HFFc6 (cell line): ENCODE measurements at regions not wholly inside any gene's neighbourhood (a gene's known extent, or its start where the extent isn't known, plus 50 kb on each side); places are given as distances from the start of the nearest gene placed in this dataset.

ENCODE experiments used
- DNase-seq: peaks from one replicate; pipeline ENCODE4 v3.0.0-alpha.2; 2018
- H3K27ac Mint-ChIP-seq: 2 replicates; pipeline ENCODE4 v1.8.0; 2020; ENCODE audit warnings: mild to moderate bottlenecking, mixed read lengths
- H3K27me3 Mint-ChIP-seq: 2 replicates; pipeline ENCODE4 v1.8.0; 2021; ENCODE audit warnings: mild to moderate bottlenecking, moderate library complexity, mixed read lengths; ENCODE audit not compliant: insufficient read depth
- H3K36me3 Mint-ChIP-seq: 2 replicates; pipeline ENCODE4 v1.8.0; 2021; ENCODE audit warnings: low read depth, mixed read lengths
- H3K4me1 Mint-ChIP-seq: 2 replicates; pipeline ENCODE4 v1.8.0; 2020; ENCODE audit warnings: low read depth, mixed read lengths
- H3K4me3 Mint-ChIP-seq: 2 replicates; pipeline ENCODE4 v1.8.0; 2020; ENCODE audit warnings: mild to moderate bottlenecking, moderate library complexity, mixed read lengths
- H3K9me3 Mint-ChIP-seq: 2 replicates; pipeline ENCODE4 v1.8.0; 2020; ENCODE audit warnings: mild to moderate bottlenecking, mixed read lengths
- CTCF ChIP-seq: fragments of 200-600 bp; sonication (generic); IDR thresholded peaks from 2 replicates; pipeline ENCODE4 v1.5.0; 2021; ENCODE audit warnings: antibody characterized with exemption, mild to moderate bottlenecking

GRCh38 chr11:101362643-101363042, 221.2 kb downstream of the TRPC6 start:
- DNase-seq = no peak
- Mint-ChIP-seq H3K4me3 (no peak overlapping the region), H3K27ac (no peak overlapping the region), H3K36me3 (no peaks in the 10 kb centered on the region; the same call in 1 of the 2 replicates), H3K9me3 (peaks cover 47% of the 10 kb centered on the region), H3K27me3 (no peaks in the 10 kb centered on the region; the same call in 1 of the 2 replicates), H3K4me1 (no peaks in the 10 kb centered on the region)
- no peak for TF ChIP-seq CTCF

- H3K4me3 Mint-ChIP-seq = no peak overlapping the region
- H3K27ac Mint-ChIP-seq = no peak overlapping the region
- no peaks in the 10 kb centered on the region for H3K4me1 Mint-ChIP-seq
- no peak for TF ChIP-seq CTCF
- no peaks in the 10 kb centered on the region for H3K36me3 Mint-ChIP-seq
- H3K27me3 Mint-ChIP-seq = peaks cover 1% of the 10 kb centered on the region; the same call in 1 of the 2 replicates
- H3K9me3 Mint-ChIP-seq = peaks cover 50% of the 10 kb centered on the region
- no peak for DNase-seq
Measured at GRCh38 chr11:101357771-101358170, 226.0 kb downstream of the TRPC6 start.

GRCh38 chr11:101354801-101355200, 225.2 kb upstream of the PGR start:
- no peaks in the 10 kb centered on the region for H3K4me1 Mint-ChIP-seq
- no peak overlapping the region for H3K27ac Mint-ChIP-seq
- peaks cover 57% of the 10 kb centered on the region for H3K9me3 Mint-ChIP-seq
- H3K4me3 Mint-ChIP-seq = no peak overlapping the region
- TF ChIP-seq CTCF = no peak
- H3K27me3 Mint-ChIP-seq = peaks cover 1% of the 10 kb centered on the region; the same call in 1 of the 2 replicates
- no peak for DNase-seq
- H3K36me3 Mint-ChIP-seq = no peaks in the 10 kb centered on the region

GRCh38 chr11:101348786-101349185, 219.2 kb upstream of the PGR start:
- Mint-ChIP-seq H3K36me3 (no peaks in the 10 kb centered on the region), H3K9me3 (peaks cover 50% of the 10 kb centered on the region), H3K27me3 (no peaks in the 10 kb centered on the region; the same call in 1 of the 2 replicates), H3K4me1 (no peaks in the 10 kb centered on the region), H3K27ac (no peak overlapping the region), H3K4me3 (no peak overlapping the region)
- TF ChIP-seq CTCF = no peak
- no peak for DNase-seq

GRCh38 chr11:101346591-101346990, 217.0 kb upstream of the PGR start:
- DNase-seq = peak; percentile 9
- no peak overlapping the region for H3K4me3 Mint-ChIP-seq
- peaks cover 39% of the 10 kb centered on the region for H3K9me3 Mint-ChIP-seq
- no peaks in the 10 kb centered on the region; the same call in 1 of the 2 replicates for H3K27me3 Mint-ChIP-seq
- no peak for TF ChIP-seq CTCF
- no peak overlapping the region for H3K27ac Mint-ChIP-seq
- H3K36me3 Mint-ChIP-seq = no peaks in the 10 kb centered on the region
- H3K4me1 Mint-ChIP-seq = no peaks in the 10 kb centered on the region

GRCh38 chr11:101345891-101346290, 216.3 kb upstream of the PGR start:
- H3K27ac Mint-ChIP-seq = no peak overlapping the region
- no peaks in the 10 kb centered on the region; the same call in 1 of the 2 replicates for H3K27me3 Mint-ChIP-seq

More at GRCh38 chr11:101345891-101346290, 216.3 kb upstream of the PGR start:
- Mint-ChIP-seq H3K4me3 (no peak overlapping the region), H3K4me1 (no peaks in the 10 kb centered on the region), H3K9me3 (peaks cover 39% of the 10 kb centered on the region), H3K36me3 (no peaks in the 10 kb centered on the region)
- no peak for TF ChIP-seq CTCF
- no peak for DNase-seq
